Cardiac fibroblast (primary cell): ENCODE measurements at regions not wholly inside any gene's neighbourhood (a gene's known extent, or its start where the extent isn't known, plus 50 kb on each side); places are given as distances from the start of the nearest gene placed in this dataset.

Source experiments
- DNase-seq, 2 donors: peaks; one replicate each; pipeline versions ENCODE4 v3.0.0 to v3.0.0-alpha.2; 2010; ENCODE audit warnings: low read depth in 2 of 2
- H3K4me3 ChIP-seq, 2 donors: replicated peaks in 1 of 2; 1 replicate in 1 of 2; 2 replicates in 1 of 2; pipeline ENCODE4 v1.5.1; 2011; ENCODE audit warnings: low read depth in 2 of 2, low read length in 2 of 2, mild to moderate bottlenecking in 2 of 2, moderate library complexity in 1 of 2
- TF ChIP-seq, protein P1 (sequence below): IDR thresholded peaks from one replicate; pipeline ENCODE4 v1.5.1; 2011; ENCODE audit warnings: low read depth, mild to moderate bottlenecking, low read length, inconsistent platforms

DNA sequence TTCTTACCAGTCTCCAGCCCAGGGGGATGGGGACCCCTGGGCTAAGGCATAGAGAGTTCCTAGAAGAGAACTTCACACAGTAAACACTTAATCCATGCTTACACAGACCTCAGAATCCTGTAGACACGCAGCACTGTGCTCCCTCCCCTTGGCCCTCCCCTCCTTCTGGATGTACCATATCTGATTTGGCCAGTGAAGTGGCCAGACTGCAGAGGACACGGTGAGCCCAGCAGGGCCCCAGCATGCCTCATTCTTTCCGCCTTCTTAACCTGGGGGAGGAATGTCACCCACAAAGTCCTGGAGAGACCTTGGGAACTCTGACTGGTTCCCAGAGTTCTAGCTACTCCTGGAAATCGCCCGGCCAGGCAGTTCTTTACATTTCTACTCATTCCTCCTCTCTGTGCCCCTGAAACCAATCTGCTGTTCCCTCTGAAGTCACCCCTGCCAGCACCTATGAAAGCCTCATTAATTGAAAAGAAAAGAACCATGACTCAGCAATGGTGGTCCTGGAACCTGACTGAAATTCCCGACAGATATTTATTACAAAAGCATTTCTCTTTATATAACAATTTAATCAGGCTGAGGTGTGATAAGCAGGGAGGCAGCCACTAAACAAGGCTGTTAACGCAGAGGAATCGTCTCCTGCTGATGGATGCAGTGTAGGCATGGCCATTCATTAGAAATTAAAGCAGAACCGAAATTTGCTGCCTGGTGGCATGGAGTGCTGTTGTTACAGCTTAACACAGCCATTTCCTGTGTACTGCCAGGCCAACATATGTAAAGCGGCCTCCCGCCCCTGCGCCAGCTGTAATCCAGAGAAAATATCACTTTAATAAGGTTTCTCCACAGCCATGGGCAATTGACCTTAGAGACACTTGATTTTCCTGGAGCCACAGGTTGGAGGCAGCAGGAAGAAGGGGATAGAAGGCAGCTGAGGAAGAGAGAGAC lies 74.6 kb upstream of the KCND3 start:
- DNase-seq, result no peak
- TF ChIP-seq, protein P1, sequence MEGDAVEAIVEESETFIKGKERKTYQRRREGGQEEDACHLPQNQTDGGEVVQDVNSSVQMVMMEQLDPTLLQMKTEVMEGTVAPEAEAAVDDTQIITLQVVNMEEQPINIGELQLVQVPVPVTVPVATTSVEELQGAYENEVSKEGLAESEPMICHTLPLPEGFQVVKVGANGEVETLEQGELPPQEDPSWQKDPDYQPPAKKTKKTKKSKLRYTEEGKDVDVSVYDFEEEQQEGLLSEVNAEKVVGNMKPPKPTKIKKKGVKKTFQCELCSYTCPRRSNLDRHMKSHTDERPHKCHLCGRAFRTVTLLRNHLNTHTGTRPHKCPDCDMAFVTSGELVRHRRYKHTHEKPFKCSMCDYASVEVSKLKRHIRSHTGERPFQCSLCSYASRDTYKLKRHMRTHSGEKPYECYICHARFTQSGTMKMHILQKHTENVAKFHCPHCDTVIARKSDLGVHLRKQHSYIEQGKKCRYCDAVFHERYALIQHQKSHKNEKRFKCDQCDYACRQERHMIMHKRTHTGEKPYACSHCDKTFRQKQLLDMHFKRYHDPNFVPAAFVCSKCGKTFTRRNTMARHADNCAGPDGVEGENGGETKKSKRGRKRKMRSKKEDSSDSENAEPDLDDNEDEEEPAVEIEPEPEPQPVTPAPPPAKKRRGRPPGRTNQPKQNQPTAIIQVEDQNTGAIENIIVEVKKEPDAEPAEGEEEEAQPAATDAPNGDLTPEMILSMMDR, result no peak
- no peak overlapping the region for H3K4me3 ChIP-seq

DNA sequence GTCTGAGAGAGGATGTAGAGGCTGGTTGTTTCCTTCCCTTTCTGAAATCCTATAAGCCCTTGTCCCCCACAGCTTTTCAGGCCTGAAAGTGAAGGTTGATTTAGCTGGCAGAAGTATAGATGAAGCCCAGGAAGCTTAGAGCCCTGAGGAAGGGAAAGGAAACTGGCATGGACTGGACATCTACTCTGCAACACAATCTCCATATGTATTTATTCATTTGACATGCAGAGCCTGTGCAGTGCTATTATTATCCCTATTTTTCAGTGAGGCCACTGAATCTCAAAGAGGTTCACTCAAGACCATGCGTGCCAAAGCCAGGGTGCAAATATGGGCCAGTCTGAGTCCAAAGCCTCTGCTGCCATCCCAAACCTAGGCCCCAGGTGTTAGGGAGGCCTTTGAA lies 78.5 kb upstream of the KCND3 start:
- TF ChIP-seq, protein P1, result no peak
- DNase-seq, result no peak
- no peak overlapping the region for H3K4me3 ChIP-seq

DNA sequence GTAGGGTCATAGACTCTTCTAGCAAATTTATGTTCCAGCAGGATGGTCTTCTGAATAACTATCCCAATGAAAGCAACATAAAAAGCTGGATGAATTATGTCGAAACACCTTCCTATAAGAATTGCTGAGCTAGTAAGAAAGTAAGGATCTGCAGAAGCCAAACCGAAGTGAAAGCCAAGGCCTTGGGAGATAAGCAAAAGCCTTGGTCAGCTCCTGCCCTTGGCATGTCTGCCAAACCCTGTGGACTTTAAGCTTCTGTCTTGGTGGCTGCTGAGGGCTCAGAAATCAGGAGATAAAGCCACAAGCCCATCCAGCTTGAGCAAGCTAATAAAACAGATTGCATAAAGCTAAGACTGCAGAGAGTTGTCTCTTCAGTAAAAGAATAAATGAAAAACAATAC lies 81.2 kb upstream of the KCND3 start:
- TF ChIP-seq, protein P1, result no peak
- no peak overlapping the region for H3K4me3 ChIP-seq
- DNase-seq, result no peak

DNA sequence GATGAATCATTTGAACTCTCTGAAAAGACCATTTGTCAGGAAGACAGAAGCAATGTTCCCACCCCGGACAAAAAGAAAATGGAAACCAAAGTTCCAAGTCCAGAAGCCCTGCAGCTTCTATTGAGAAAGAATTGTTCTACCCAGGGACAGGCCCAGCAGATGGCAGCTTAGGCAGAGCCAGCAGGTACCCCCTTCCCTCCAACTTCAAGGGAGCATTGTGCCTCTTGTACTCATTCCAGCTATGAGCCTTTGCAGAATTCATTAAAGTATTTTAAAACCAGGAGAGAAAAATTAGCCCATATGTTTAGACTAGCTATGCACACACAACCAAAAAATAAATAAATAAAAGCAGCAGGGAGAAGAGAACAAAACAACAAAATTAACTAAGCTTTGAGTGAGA lies 85.2 kb upstream of the KCND3 start:
- TF ChIP-seq, protein P1, result no peak
- DNase-seq, result no peak
- no peak overlapping the region for H3K4me3 ChIP-seq

DNA sequence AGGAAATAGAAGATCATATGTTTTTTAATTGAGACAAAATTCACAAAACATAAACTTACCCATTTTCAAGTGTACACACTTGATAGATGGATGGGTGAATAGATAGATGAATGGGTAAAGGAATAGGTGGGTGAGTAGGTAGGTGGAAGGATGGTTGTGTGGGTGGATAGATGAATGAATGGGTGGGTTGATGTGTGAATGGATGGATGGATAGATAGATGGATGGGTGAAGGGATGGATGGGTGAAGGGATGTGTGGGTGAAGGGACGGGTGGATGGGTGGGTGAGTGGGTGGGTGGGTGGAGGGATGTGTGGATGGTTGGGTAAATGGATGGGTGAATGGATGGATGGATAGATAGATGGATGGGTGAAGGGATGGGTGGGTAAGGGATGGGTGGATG lies 86.1 kb upstream of the KCND3 start:
- TF ChIP-seq, protein P1, result no peak
- DNase-seq, result no peak
- H3K4me3 ChIP-seq, result no peak overlapping the region

DNA sequence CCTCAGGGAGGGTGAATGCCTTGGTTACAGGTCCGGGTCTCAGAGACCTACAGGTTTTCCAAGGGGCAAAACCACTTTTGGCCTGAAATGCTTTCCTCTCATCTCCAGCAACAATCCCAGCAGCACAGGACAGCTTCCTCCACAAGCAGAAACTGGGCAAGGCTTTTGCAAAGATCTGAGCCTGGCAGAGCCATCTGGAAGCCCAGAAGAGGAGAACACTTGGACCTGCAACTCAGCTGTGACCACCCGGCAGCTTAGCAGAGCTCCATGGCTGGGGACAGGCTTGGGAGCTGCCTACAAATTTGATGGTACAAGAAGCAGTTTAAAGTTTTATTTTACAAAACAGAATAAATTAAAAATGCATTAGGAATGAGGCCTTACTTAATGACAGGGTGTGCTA lies 90.0 kb upstream of the KCND3 start:
- TF ChIP-seq, protein P1, result no peak
- no peak for DNase-seq

More for the DNA sequence above, 90.0 kb upstream of the KCND3 start:
- H3K4me3 ChIP-seq, result no peak overlapping the region
